GM12873 (cell line): ENCODE measurements at regions not wholly inside any gene's neighbourhood (a gene's known extent, or its start where the extent isn't known, plus 50 kb on each side); places are given as distances from the start of the nearest gene placed in this dataset.

Experiments
- TF ChIP-seq, protein P1 (sequence below): IDR thresholded peaks from 2 replicates; pipeline ENCODE4 v1.5.1; 2012; ENCODE audit warnings: low read depth, mild to moderate bottlenecking, moderate library complexity, low read length, control low read depth; ENCODE audit not compliant: insufficient read depth; ENCODE audit errors: missing control alignments

DNA sequence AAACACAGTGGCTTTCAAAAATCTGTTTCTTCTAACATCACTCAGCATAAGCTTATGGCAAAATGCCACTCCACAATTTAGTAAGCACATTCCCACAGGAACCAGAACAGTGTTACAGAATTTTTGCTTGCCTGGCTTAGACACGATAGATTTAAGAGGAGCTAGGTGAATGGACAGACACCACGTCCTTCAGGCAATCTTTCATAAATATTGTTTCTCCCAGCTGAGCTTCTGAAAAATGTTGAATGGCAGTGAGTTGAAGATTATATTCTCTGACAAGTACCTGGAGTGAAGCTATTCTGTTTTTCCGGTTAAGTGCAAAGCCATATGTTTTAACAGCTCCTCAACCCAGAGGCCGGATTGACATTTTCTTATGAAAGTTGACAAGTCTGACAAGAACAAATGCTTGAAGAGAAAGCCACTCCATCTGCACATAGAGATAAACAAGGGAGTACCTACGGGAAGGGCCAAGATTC lies 102.0 kb downstream of the FSCB start:
- TF ChIP-seq, protein P1, sequence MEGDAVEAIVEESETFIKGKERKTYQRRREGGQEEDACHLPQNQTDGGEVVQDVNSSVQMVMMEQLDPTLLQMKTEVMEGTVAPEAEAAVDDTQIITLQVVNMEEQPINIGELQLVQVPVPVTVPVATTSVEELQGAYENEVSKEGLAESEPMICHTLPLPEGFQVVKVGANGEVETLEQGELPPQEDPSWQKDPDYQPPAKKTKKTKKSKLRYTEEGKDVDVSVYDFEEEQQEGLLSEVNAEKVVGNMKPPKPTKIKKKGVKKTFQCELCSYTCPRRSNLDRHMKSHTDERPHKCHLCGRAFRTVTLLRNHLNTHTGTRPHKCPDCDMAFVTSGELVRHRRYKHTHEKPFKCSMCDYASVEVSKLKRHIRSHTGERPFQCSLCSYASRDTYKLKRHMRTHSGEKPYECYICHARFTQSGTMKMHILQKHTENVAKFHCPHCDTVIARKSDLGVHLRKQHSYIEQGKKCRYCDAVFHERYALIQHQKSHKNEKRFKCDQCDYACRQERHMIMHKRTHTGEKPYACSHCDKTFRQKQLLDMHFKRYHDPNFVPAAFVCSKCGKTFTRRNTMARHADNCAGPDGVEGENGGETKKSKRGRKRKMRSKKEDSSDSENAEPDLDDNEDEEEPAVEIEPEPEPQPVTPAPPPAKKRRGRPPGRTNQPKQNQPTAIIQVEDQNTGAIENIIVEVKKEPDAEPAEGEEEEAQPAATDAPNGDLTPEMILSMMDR, result no peak

DNA sequence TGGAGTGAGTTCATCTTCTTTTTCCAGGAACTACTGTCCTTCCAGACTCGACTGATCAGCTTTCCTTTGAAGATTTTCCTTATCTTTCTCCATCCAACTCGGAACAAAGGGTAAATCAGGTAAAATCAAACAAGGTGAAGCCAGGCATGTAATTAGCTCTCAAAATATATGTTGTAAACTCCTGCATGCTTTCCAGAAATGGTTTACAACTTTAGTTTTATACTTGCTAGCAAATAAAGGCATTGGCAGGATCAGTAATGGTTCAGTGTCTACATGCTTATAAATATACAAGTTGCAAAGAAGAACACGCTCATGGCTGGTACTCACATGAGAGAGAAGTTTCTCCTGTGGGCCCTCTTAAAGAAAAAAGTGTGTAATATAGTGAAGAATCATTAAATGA lies 102.5 kb downstream of the FSCB start:
- TF ChIP-seq, protein P1, result no peak

DNA sequence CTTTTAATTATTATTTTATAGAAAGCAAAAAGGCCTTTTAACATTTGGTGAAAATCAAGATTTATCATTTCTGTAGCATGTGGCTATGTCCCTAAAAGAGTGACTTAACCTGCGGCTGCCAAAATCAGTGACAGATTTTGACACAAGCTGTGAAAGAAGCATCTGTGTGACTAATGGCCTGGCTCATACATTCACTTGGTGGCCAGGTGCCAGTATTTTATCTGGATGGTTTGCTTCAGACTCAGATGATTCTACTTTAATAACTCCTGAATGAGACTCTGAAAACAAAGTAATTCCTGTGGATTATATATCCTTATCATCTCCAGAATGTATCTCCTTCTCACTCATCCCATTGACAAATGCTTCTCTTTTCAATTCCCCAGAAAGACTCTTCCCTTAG lies 103.0 kb downstream of the FSCB start:
- TF ChIP-seq, protein P1, result no peak

DNA sequence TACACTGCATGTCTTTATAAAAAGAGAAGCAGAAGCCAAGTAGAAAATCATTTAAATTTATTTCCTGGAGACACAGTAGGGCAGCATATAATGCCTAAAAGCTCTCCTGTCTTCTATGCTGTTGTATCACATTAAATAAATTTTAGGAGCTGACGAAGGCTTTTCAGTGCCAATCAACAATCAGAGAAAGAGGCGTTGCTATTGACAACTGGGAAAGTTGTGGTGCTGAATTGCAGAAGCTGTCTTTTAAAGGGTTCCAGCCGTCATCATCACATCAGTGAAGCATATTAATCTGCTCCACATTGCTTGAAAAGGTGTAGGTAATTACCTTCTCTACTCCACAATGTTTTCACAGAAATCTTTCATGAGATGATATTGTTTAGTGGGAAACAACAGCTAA lies 103.9 kb downstream of the FSCB start:
- TF ChIP-seq, protein P1, result no peak

DNA sequence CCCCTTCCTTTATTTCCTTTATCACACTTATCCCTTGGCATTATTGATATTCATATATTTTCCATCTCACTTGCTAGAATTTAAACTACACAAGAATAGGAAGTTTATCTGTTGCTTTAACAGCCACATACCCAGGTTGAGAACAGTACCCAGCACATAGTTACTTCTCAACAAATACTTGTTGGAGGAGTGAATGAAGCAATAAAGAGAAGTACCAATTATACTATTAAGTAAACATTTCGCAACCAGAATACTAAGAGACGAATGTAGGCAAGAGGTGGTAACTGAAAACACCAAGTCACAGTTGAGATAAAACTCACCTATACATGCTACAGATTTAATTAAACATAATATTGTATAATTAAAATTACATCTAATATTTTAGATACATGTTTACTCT lies 110.9 kb downstream of the FSCB start:
- TF ChIP-seq, protein P1, result no peak

DNA sequence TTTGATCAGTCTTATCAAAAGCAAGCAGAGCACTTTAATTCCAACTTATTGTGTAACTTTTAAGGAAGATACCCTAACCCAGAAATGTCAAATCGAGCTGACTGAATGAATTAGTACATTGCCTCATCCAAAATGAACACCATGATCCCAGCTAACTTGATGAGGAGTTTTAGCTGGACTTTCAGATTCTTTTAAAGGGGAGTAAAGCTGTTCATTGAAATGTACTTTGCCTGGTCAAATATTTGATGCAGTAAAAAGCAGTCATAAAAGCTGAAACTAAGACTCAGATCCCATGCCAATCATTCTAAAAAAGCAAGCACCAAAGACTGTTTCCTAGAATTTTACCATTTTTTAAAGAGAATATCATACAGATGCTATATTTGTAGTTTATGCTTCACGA lies 114.1 kb downstream of the FSCB start:
- TF ChIP-seq, protein P1, result no peak

DNA sequence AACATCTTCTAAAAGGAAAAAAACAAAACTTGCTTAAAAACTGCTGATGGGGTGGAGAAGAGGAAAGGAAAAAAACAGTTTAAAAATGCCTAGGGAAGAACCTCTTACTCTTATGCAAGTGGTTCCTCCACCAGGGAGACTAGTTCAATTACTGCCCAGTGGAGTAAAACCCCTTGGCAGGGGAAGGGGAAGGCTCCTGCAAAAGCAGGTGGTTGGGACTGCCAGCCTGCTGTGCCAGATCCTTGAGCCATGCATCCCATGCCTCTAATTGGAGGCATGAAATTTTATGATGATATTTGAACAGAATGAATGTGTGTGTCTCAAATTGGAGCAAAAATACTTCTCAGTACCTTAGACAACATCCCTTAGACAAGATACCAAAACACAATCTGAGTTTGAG lies 118.8 kb downstream of the FSCB start:
- TF ChIP-seq, protein P1, result no peak
